ENCODE measurements at regions not wholly inside any gene's neighbourhood (a gene's known extent, or its start where the extent isn't known, plus 50 kb on each side); places are given as distances from the start of the nearest gene placed in this dataset.

DNA sequence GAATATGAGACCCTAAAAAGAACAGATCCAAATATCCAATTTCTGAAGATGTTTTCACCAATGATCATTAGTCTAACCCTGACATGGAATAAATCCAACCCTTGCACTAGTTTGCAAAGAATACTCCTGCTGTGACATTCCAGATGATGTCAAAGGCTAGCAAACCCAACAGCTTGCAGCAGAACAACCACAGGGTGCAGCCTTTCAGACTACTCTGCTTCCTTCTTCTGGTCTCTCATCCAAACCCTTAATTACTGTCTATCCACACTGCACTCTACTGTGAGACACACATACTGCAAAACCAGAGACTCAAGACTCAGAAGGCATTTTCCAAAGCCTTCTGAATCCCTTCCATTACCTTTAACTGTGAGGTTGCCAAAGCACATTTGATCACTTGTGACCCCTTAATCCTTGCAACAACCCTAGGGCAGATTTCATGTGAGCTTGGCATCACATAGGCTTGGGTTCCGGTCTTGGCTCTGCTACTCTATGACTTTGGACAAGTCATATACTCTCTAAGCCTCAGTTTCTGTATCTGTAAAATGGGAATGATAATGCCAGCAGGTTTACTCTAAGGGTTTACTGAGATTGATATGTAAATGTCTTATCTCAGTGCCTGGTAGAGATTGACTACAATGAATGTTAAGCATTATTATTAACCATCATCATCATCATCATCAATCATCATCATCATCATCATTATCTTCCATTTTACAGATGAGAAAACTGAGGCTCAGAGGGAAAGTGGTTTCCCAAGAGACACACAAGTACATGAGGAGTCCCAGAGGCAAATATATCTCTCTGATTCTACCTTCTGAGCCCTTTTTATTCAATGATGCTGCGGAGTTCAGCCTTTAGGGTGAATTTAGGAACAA, 94.5 kb downstream of the SYF2 start:
- no peaks in the 10 kb centered on the region for H3K36me3 ChIP-seq (ENCODE audit: control insufficient read depth, insufficient read depth, low read length)
- H3K4me3 ChIP-seq (replicated peaks in 1 of 4; ENCODE audit: control extremely low read depth in 1 of 4, insufficient read depth in 1 of 4, low read depth in 3 of 4, low read length in 4 of 4), result no peak overlapping the region
- peaks cover 12% of the 10 kb centered on the region for H3K27me3 ChIP-seq (ENCODE audit: control insufficient read depth, insufficient read depth, low read length)
- no peaks in the 10 kb centered on the region for H3K9me3 ChIP-seq (ENCODE audit: control insufficient read depth, insufficient read depth, low read depth, low read length)
- no peak overlapping the region for H2AFZ ChIP-seq (ENCODE audit: low read length)
- H3K4me1 ChIP-seq (ENCODE audit: control insufficient read depth, extremely low read depth, insufficient read depth, low read length), result no peaks in the 10 kb centered on the region
- no peaks in the 10 kb centered on the region for H4K20me1 ChIP-seq (ENCODE audit: control insufficient read depth, extremely low read depth, insufficient read depth, low read length)
- H3K27ac ChIP-seq (ENCODE audit: insufficient read depth, low read length), result no peak overlapping the region
- H3K4me2 ChIP-seq (ENCODE audit: extremely low read depth, insufficient read depth, low read length), result no peak overlapping the region
- no peak overlapping the region for H3K9ac ChIP-seq (ENCODE audit: insufficient read depth, low read length)
- TF ChIP-seq EZH2 (IDR thresholded peaks at IDR 0.05; ENCODE audit: low read length, missing control alignments), result no peak
- TF ChIP-seq, protein P1, sequence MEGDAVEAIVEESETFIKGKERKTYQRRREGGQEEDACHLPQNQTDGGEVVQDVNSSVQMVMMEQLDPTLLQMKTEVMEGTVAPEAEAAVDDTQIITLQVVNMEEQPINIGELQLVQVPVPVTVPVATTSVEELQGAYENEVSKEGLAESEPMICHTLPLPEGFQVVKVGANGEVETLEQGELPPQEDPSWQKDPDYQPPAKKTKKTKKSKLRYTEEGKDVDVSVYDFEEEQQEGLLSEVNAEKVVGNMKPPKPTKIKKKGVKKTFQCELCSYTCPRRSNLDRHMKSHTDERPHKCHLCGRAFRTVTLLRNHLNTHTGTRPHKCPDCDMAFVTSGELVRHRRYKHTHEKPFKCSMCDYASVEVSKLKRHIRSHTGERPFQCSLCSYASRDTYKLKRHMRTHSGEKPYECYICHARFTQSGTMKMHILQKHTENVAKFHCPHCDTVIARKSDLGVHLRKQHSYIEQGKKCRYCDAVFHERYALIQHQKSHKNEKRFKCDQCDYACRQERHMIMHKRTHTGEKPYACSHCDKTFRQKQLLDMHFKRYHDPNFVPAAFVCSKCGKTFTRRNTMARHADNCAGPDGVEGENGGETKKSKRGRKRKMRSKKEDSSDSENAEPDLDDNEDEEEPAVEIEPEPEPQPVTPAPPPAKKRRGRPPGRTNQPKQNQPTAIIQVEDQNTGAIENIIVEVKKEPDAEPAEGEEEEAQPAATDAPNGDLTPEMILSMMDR (conservative IDR thresholded peaks at IDR 0.05 in 1 of 2, IDR thresholded peaks at IDR 0.05 in 1 of 2; ENCODE audit: low read depth in 1 of 2, low read length in 2 of 2), result no peak
- no peaks in the 10 kb centered on the region for H3K79me2 ChIP-seq (ENCODE audit: control insufficient read depth, insufficient read depth, low read length)
- DNase-seq (ENCODE audit: low read depth in 2 of 2), result no peak

DNA sequence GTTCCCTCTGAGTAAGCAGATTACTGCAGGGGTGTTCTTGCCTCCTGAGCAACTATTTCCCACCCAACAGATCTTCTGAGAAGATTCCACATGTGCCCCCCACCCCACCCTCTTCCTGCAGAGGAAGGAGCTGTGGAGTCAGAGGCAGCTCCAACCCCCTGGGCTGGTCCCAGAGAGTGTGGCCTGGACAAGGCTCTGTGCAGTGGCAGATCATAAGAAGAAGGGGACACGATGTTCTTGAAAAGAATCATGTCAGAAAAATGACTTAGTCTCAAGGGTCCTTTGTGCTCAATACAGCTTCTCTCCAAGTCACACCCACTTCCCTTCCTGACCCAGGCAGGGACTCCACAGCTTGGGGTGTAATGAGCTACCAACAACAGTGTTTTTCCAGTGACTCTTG, 95.2 kb downstream of the SYF2 start:
- Histone ChIP-seq H3K79me2 (ENCODE audit: control insufficient read depth, insufficient read depth, low read length) (no peaks in the 10 kb centered on the region), H3K27ac (ENCODE audit: insufficient read depth, low read length) (no peak overlapping the region), H3K4me1 (ENCODE audit: control insufficient read depth, extremely low read depth, insufficient read depth, low read length) (no peaks in the 10 kb centered on the region), H3K27me3 (ENCODE audit: control insufficient read depth, insufficient read depth, low read length) (peaks cover 12% of the 10 kb centered on the region), H3K36me3 (ENCODE audit: control insufficient read depth, insufficient read depth, low read length) (no peaks in the 10 kb centered on the region), H2AFZ (ENCODE audit: low read length) (no peak overlapping the region), H4K20me1 (ENCODE audit: control insufficient read depth, extremely low read depth, insufficient read depth, low read length) (no peaks in the 10 kb centered on the region), H3K9ac (ENCODE audit: insufficient read depth, low read length) (no peak overlapping the region), H3K9me3 (ENCODE audit: control insufficient read depth, insufficient read depth, low read depth, low read length) (no peaks in the 10 kb centered on the region), H3K4me3 (replicated peaks in 1 of 4; ENCODE audit: control extremely low read depth in 1 of 4, insufficient read depth in 1 of 4, low read depth in 3 of 4, low read length in 4 of 4) (no peak overlapping the region), H3K4me2 (ENCODE audit: extremely low read depth, insufficient read depth, low read length) (no peak overlapping the region)
- no peak for TF ChIP-seq EZH2 (IDR thresholded peaks at IDR 0.05; ENCODE audit: low read length, missing control alignments)
- TF ChIP-seq, protein P1 (conservative IDR thresholded peaks at IDR 0.05 in 1 of 2, IDR thresholded peaks at IDR 0.05 in 1 of 2; ENCODE audit: low read depth in 1 of 2, low read length in 2 of 2), result no peak
- DNase-seq (ENCODE audit: low read depth in 2 of 2), result no peak

DNA sequence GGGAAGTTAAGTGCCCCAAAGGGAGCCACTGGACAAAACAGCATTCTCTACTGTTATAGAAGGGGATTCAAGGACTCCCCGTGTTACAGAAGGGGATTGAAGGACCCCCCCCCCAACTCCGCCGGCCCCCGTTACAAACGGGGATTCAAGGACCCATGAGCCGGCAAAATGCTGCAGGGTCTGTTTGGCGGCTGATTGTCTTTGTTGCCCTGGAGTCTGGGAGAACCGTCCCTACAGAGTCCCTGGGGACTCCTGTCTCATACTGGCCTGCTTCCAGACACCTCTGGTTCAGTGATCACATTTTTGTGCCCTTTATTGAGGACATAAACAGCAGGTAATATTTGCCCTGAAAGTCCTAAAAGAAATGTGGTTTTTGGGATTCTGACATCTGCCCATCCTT, 96.4 kb downstream of the SYF2 start:
- no peak for DNase-seq (ENCODE audit: low read depth in 2 of 2)
- Histone ChIP-seq H3K4me1 (ENCODE audit: control insufficient read depth, extremely low read depth, insufficient read depth, low read length) (no peaks in the 10 kb centered on the region), H3K9me3 (ENCODE audit: control insufficient read depth, insufficient read depth, low read depth, low read length) (no peaks in the 10 kb centered on the region), H3K4me3 (replicated peaks in 1 of 4; ENCODE audit: control extremely low read depth in 1 of 4, insufficient read depth in 1 of 4, low read depth in 3 of 4, low read length in 4 of 4) (no peak overlapping the region), H3K36me3 (ENCODE audit: control insufficient read depth, insufficient read depth, low read length) (no peaks in the 10 kb centered on the region), H3K9ac (ENCODE audit: insufficient read depth, low read length) (no peak overlapping the region), H2AFZ (ENCODE audit: low read length) (no peak overlapping the region), H3K4me2 (ENCODE audit: extremely low read depth, insufficient read depth, low read length) (no peak overlapping the region), H3K27me3 (ENCODE audit: control insufficient read depth, insufficient read depth, low read length) (peaks cover 14% of the 10 kb centered on the region), H3K27ac (ENCODE audit: insufficient read depth, low read length) (no peak overlapping the region), H4K20me1 (ENCODE audit: control insufficient read depth, extremely low read depth, insufficient read depth, low read length) (no peaks in the 10 kb centered on the region), H3K79me2 (ENCODE audit: control insufficient read depth, insufficient read depth, low read length) (no peaks in the 10 kb centered on the region)
- no peak for TF ChIP-seq EZH2 (IDR thresholded peaks at IDR 0.05; ENCODE audit: low read length, missing control alignments)
- TF ChIP-seq, protein P1 (conservative IDR thresholded peaks at IDR 0.05 in 1 of 2, IDR thresholded peaks at IDR 0.05 in 1 of 2; ENCODE audit: low read depth in 1 of 2, low read length in 2 of 2), result no peak
